SK-N-SH treated with all-trans-retinoic acid at 6 μM for 48 hours (cell line): ENCODE measurements at regions not wholly inside any gene's neighbourhood (a gene's known extent, or its start where the extent isn't known, plus 50 kb on each side); places are given as distances from the start of the nearest gene placed in this dataset.
"Not testable (repeated sequence)": the region's sequence is repeated elsewhere in the genome, so short reads cannot be mapped to it uniquely, and the experiment has no call there.

ENCODE experiments used
- ATAC-seq: fragments of 200-7000 bp; cut with Tn5 transposase; 3 replicates; pipeline ENCODE4 v1.9.1; 2020; ENCODE audit warnings: mild to moderate bottlenecking, moderate library complexity
- ARNTL ChIP-seq: fragments of 450-650 bp; formaldehyde crosslinking; IDR thresholded peaks from 2 replicates; pipeline ENCODE4 v1.5.0; 2020; ENCODE audit warnings: low read depth, mild to moderate bottlenecking, moderate library complexity, borderline replicate concordance
- BACH2 ChIP-seq: fragments of 250-450 bp; sonication (Bioruptor Pico); IDR thresholded peaks from 2 replicates; pipeline ENCODE4 v1.9.0; 2021; ENCODE audit warnings: mild to moderate bottlenecking, borderline replicate concordance
- CREB5 ChIP-seq: fragments of 250-450 bp; sonication (Bioruptor Pico); IDR thresholded peaks from 2 replicates; pipeline ENCODE4 v1.5.1; 2020; ENCODE audit warnings: low read depth, mild to moderate bottlenecking, moderate library complexity
- CSDC2 ChIP-seq: fragments of 250-450 bp; sonication (Bioruptor Pico); IDR thresholded peaks from 2 replicates; pipeline ENCODE4 v1.5.0; 2020; ENCODE audit warnings: mild to moderate bottlenecking, moderate library complexity
- ESRRG ChIP-seq: fragments of 250-450 bp; sonication (Bioruptor Pico); IDR thresholded peaks from 2 replicates; pipeline ENCODE4 v1.6.1; 2021; ENCODE audit warnings: mild to moderate bottlenecking
- GLIS3 ChIP-seq: fragments of 250-450 bp; sonication (Bioruptor Pico); IDR thresholded peaks from 2 replicates; pipeline ENCODE4 v1.5.0; 2020; ENCODE audit warnings: mild to moderate bottlenecking, moderate library complexity
- SNAI2 ChIP-seq: fragments of 250-450 bp; sonication (Bioruptor Pico); IDR thresholded peaks from 2 replicates; pipeline ENCODE4 v1.5.0; 2020; ENCODE audit warnings: mild to moderate bottlenecking, moderate library complexity
- TCF4 ChIP-seq: fragments of 250-450 bp; sonication (Bioruptor Pico); IDR thresholded peaks from 2 replicates; pipeline ENCODE4 v1.8.0; 2021; ENCODE audit warnings: mild to moderate bottlenecking, moderate library complexity, borderline replicate concordance
- ZFP3 ChIP-seq: fragments of 250-450 bp; sonication (Bioruptor Pico); IDR thresholded peaks from 2 replicates; pipeline ENCODE4 v1.5.0; 2020; ENCODE audit warnings: mild to moderate bottlenecking, moderate library complexity
- ZFP30 ChIP-seq: fragments of 450-650 bp; formaldehyde crosslinking; IDR thresholded peaks from 2 replicates; pipeline ENCODE4 v1.5.0; 2022; ENCODE audit warnings: mild to moderate bottlenecking, moderate library complexity
- ZNF565 ChIP-seq: fragments of 450-650 bp; formaldehyde crosslinking; conservative IDR thresholded peaks from 2 replicates; pipeline ENCODE4 v1.5.0; 2020; ENCODE audit warnings: low read depth, mild to moderate bottlenecking, moderate library complexity
- ZNF70 ChIP-seq: fragments of 450-650 bp; formaldehyde crosslinking; IDR thresholded peaks from 2 replicates; pipeline ENCODE4 v1.5.0; 2020; ENCODE audit warnings: mild to moderate bottlenecking, moderate library complexity
- TF ChIP-seq, protein P1 (sequence below): fragments of 250-450 bp; sonication (Bioruptor Pico); IDR thresholded peaks from 2 replicates; pipeline ENCODE4 v1.8.0; 2020; ENCODE audit warnings: mild to moderate bottlenecking, moderate library complexity, borderline replicate concordance
- TF ChIP-seq, protein P2 (sequence below): fragments of 250-450 bp; sonication (Bioruptor Pico); IDR thresholded peaks from 2 replicates; pipeline ENCODE4 v1.8.0; 2021; ENCODE audit warnings: low read depth, mild to moderate bottlenecking, moderate library complexity, borderline replicate concordance
- TF ChIP-seq, protein P3 (sequence below): fragments of 250-450 bp; sonication (Bioruptor Pico); IDR thresholded peaks from 2 replicates; pipeline ENCODE4 v1.5.1; 2021; ENCODE audit warnings: mild to moderate bottlenecking, moderate library complexity
- TF ChIP-seq, protein P4 (sequence below): fragments of 250-450 bp; sonication (Bioruptor Pico); IDR thresholded peaks from 2 replicates; pipeline ENCODE4 v1.5.0; 2020; ENCODE audit warnings: mild to moderate bottlenecking, moderate library complexity

DNA sequence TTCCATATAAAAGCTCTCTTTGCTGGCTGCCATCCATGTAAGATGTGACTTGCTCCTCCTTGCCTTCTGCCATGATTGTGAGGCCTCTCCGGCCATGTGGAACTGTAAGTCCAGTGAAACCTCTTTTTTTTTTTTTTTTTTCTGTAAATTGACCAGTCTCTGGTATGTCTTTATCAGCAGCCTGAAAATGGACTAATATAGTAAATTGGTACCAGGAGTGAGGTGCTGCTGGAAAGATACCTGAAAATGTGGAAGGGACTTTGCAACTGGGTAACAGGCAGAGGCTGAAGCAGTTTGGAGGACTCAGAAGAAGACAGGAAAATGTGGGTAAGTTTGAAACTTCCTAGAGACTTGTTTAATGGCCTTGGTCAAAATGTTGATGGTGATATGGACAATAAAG is 124.3 kb upstream of the AADAT start (continued):
- TF ChIP-seq, protein P1, sequence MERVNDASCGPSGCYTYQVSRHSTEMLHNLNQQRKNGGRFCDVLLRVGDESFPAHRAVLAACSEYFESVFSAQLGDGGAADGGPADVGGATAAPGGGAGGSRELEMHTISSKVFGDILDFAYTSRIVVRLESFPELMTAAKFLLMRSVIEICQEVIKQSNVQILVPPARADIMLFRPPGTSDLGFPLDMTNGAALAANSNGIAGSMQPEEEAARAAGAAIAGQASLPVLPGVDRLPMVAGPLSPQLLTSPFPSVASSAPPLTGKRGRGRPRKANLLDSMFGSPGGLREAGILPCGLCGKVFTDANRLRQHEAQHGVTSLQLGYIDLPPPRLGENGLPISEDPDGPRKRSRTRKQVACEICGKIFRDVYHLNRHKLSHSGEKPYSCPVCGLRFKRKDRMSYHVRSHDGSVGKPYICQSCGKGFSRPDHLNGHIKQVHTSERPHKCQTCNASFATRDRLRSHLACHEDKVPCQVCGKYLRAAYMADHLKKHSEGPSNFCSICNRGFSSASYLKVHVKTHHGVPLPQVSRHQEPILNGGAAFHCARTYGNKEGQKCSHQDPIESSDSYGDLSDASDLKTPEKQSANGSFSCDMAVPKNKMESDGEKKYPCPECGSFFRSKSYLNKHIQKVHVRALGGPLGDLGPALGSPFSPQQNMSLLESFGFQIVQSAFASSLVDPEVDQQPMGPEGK (CRISPR knock-in tag) = no peak
- TF ChIP-seq, protein P2, sequence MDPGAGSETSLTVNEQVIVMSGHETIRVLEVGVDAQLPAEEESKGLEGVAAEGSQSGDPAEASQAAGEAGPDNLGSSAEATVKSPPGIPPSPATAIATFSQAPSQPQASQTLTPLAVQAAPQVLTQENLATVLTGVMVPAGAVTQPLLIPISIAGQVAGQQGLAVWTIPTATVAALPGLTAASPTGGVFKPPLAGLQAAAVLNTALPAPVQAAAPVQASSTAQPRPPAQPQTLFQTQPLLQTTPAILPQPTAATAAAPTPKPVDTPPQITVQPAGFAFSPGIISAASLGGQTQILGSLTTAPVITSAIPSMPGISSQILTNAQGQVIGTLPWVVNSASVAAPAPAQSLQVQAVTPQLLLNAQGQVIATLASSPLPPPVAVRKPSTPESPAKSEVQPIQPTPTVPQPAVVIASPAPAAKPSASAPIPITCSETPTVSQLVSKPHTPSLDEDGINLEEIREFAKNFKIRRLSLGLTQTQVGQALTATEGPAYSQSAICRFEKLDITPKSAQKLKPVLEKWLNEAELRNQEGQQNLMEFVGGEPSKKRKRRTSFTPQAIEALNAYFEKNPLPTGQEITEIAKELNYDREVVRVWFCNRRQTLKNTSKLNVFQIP (CRISPR knock-in tag) = no peak

DNA sequence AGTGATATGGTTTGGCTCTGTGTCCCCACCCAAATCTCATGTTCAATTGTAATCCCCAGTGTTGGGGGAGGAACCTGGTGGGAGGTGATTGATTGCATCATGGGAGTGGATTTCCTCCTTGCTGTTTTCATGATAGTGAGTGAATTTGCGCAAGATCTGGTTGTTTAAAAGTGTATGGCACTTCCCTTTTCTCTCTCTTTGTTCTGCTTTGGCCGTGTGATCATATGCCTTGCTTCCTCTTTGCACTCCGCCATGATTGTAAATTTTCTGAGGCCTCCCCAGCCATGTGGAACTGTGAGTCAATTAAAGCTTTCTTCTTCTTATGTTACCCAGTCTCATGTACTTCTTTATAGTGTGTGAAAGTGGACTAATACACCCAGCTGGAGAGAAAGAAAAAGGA is 113.0 kb upstream of the AADAT start:
- no peak for ATAC-seq
- TF ChIP-seq ARNTL (CRISPR knock-in tag) (no peak), ZNF565 (CRISPR knock-in tag) (no peak), ESRRG (CRISPR knock-in tag) (no peak), TCF4 (CRISPR knock-in tag) (no peak), ZFP30 (CRISPR knock-in tag) (no peak), CSDC2 (no peak), BACH2 (CRISPR knock-in tag) (no peak), CREB5 (no peak)
- TF ChIP-seq, protein P3, sequence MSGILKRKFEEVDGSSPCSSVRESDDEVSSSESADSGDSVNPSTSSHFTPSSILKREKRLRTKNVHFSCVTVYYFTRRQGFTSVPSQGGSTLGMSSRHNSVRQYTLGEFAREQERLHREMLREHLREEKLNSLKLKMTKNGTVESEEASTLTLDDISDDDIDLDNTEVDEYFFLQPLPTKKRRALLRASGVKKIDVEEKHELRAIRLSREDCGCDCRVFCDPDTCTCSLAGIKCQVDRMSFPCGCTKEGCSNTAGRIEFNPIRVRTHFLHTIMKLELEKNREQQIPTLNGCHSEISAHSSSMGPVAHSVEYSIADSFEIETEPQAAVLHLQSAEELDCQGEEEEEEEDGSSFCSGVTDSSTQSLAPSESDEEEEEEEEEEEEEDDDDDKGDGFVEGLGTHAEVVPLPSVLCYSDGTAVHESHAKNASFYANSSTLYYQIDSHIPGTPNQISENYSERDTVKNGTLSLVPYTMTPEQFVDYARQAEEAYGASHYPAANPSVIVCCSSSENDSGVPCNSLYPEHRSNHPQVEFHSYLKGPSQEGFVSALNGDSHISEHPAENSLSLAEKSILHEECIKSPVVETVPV (CRISPR knock-in tag) = no peak
- TF ChIP-seq, protein P1 (CRISPR knock-in tag) = no peak
- TF ChIP-seq, protein P2 (CRISPR knock-in tag) = no peak

DNA sequence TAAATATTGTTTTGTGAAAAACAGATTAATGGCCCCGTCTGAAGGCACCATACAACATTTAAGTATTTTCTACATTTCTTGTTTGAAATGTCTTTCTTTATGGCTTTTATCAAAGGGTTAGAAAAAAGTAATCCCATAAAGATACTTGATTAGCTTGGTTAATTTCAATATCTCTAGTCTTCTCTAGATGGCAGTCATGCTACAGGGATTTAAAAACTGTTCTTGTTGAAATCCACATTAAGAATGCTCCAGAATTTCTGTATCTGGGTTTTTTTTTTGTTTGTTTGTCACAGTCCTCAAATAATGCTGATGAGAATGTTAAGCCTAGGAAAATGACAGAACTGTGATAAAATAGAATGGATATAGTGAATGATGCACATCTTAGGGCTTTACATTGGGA is 109.0 kb upstream of the AADAT start:
- no peak for ATAC-seq

DNA sequence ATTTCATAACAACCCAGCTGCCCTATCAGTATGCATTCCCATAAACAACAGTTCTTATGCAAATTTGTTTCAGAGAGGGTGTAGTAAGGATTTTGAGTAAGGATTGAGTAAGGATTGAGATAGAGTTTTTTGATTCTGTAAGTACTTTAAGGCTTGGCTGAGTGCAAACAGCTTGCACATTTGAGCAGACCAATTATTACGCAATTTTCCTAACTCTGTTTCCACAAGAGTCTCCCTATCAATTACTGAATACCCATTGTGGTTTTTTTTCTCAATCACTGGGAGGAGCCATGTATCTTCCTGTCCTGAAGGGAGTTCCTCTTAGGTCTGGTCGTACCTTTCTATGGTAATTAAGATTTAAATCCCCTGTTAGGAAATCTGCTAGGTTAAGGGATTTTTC is 105.0 kb upstream of the AADAT start:
- not testable (repeated sequence) for ATAC-seq

More for the DNA sequence above, 109.0 kb upstream of the AADAT start:
- no peak for TF ChIP-seq CREB5
- TF ChIP-seq SNAI2 (CRISPR knock-in tag) = no peak
- TF ChIP-seq ZNF70 (CRISPR knock-in tag) = no peak
- no peak for TF ChIP-seq ZFP3 (CRISPR knock-in tag)
- TF ChIP-seq, protein P4, sequence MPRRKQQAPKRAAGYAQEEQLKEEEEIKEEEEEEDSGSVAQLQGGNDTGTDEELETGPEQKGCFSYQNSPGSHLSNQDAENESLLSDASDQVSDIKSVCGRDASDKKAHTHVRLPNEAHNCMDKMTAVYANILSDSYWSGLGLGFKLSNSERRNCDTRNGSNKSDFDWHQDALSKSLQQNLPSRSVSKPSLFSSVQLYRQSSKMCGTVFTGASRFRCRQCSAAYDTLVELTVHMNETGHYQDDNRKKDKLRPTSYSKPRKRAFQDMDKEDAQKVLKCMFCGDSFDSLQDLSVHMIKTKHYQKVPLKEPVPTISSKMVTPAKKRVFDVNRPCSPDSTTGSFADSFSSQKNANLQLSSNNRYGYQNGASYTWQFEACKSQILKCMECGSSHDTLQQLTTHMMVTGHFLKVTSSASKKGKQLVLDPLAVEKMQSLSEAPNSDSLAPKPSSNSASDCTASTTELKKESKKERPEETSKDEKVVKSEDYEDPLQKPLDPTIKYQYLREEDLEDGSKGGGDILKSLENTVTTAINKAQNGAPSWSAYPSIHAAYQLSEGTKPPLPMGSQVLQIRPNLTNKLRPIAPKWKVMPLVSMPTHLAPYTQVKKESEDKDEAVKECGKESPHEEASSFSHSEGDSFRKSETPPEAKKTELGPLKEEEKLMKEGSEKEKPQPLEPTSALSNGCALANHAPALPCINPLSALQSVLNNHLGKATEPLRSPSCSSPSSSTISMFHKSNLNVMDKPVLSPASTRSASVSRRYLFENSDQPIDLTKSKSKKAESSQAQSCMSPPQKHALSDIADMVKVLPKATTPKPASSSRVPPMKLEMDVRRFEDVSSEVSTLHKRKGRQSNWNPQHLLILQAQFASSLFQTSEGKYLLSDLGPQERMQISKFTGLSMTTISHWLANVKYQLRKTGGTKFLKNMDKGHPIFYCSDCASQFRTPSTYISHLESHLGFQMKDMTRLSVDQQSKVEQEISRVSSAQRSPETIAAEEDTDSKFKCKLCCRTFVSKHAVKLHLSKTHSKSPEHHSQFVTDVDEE (CRISPR knock-in tag) = no peak
- no peak for TF ChIP-seq ZFP30 (CRISPR knock-in tag)
- TF ChIP-seq TCF4 (CRISPR knock-in tag) = no peak
- TF ChIP-seq GLIS3 (CRISPR knock-in tag) = no peak
